GM06990 (cell line): ENCODE measurements at regions not wholly inside any gene's neighbourhood (a gene's known extent, or its start where the extent isn't known, plus 50 kb on each side); places are given as distances from the start of the nearest gene placed in this dataset.

Source experiments
- DNase-seq: peaks from one replicate; pipeline ENCODE4 v3.0.0-alpha.2; 2011; ENCODE audit not compliant: insufficient read length; ENCODE audit errors: extremely low read depth
- H3K27me3 ChIP-seq: replicated peaks from 2 replicates; pipeline ENCODE4 v1.6.0; 2011; ENCODE audit warnings: low read length; ENCODE audit not compliant: control insufficient read depth, insufficient read depth
- H3K36me3 ChIP-seq: 2 replicates; pipeline ENCODE4 v1.5.1; 2011; ENCODE audit warnings: low read length; ENCODE audit not compliant: control insufficient read depth, insufficient read depth
- H3K4me3 ChIP-seq: replicated peaks from 2 replicates; pipeline ENCODE4 v1.5.1; 2011; ENCODE audit warnings: low read depth, mild to moderate bottlenecking, control low read depth, low read length
- CTCF ChIP-seq: IDR thresholded peaks from 2 replicates; pipeline ENCODE4 v1.5.1; 2011; ENCODE audit warnings: low read length, control low read depth, mild to moderate bottlenecking, inconsistent platforms; ENCODE audit not compliant: insufficient read depth, poor library complexity, severe bottlenecking

DNA sequence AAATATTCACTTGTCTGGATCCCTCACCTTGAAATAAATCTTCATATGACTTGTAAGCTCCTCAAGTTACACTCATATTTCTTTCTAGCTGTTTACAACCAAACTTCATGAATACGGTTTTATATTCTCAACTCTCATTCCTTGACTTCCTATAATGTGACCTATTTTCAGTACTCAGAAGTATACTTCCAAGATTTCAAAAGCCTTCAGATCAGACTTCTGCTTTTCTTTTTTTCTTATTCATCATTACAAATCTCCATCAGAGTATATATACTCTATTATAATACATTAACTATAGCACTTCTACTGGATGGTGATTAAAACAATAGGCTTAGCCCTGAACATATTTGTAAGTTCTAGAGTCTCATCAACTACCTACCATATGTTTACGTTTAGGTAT lies 123.6 kb upstream of the ALCAM start:
- H3K27me3 ChIP-seq: no peaks in the 10 kb centered on the region
- H3K36me3 ChIP-seq: no peaks in the 10 kb centered on the region
- no peak for TF ChIP-seq CTCF
- H3K4me3 ChIP-seq: no peak overlapping the region
- no peak for DNase-seq

DNA sequence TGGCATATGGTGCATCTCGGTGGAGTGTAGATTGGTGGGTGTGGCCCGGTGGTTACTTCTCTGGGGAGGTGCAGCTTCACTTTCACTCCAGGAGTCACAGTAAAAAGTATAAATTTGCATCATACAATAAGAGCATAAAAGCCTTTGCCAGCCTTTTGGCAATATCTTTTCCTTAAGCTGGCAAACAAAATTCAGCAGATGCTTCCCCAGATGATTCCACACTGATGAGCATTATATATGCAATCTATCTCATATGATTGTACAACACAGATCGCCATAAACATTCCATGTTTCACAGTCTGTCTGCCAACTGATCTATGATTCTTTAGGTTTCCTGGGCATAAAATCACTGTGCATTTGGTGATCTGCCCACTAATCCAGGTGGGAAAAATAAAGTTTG lies 120.2 kb upstream of the ALCAM start:
- no peak overlapping the region for H3K4me3 ChIP-seq
- no peak for DNase-seq
- no peak for TF ChIP-seq CTCF
- no peaks in the 10 kb centered on the region for H3K27me3 ChIP-seq
- no peaks in the 10 kb centered on the region for H3K36me3 ChIP-seq

DNA sequence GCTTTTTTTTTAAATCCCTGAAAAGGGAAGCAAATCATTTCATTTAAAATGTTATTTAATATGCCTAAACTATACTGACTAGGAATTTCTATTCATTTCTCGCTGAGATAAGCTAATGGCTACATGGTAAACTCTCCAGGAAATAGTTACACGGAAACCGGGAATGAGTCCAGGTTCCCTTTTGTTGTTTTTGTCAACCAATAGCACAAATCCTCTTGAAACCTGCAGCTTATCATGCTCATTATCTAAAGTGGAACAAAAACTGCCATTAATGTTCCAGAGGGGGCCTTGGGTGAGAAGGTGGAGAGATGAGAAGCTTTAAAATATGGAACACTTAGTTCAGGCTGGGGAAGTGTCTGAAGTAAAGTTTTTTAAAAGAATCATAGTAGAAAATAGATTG lies 113.5 kb upstream of the ALCAM start:
- H3K36me3 ChIP-seq: no peaks in the 10 kb centered on the region

GRCh38 chr3:105254154-105254553 lies 112.6 kb upstream of the ALCAM start:
- DNase-seq: no peak

More for the DNA sequence above, 113.5 kb upstream of the ALCAM start:
- no peak for DNase-seq
- no peak for TF ChIP-seq CTCF
- Histone ChIP-seq H3K27me3 (no peaks in the 10 kb centered on the region), H3K4me3 (no peak overlapping the region)

GRCh38 chr3:105255350-105255749 lies 111.4 kb upstream of the ALCAM start:
- Histone ChIP-seq H3K36me3 (no peaks in the 10 kb centered on the region), H3K27me3 (no peaks in the 10 kb centered on the region), H3K4me3 (no peak overlapping the region)
- no peak for DNase-seq
- no peak for TF ChIP-seq CTCF

More at GRCh38 chr3:105254154-105254553, 112.6 kb upstream of the ALCAM start:
- Histone ChIP-seq H3K27me3 (no peaks in the 10 kb centered on the region), H3K4me3 (no peak overlapping the region), H3K36me3 (no peaks in the 10 kb centered on the region)
- TF ChIP-seq CTCF: no peak

DNA sequence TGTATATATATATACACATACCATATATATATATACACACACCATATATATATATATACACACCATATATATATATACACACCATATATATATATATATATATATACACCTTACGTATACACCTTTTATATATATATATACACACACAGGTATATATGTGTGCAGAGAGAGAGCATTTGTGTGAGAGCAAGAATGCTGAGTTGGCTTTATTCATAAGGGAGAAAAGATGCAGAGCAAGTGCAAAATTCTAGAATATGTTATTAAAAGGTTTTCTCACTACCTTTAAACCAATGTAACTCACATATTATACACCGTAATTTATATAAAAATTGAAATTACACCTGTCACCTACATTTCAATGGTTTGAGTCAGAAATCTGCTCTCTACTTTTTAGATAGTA lies 107.2 kb upstream of the ALCAM start:
- Histone ChIP-seq H3K27me3 (no peaks in the 10 kb centered on the region), H3K36me3 (no peaks in the 10 kb centered on the region), H3K4me3 (no peak overlapping the region)
- no peak for DNase-seq
- no peak for TF ChIP-seq CTCF
